ENCODE measurements at regions not wholly inside any gene's neighbourhood (a gene's known extent, or its start where the extent isn't known, plus 50 kb on each side); places are given as distances from the start of the nearest gene placed in this dataset.

DNA sequence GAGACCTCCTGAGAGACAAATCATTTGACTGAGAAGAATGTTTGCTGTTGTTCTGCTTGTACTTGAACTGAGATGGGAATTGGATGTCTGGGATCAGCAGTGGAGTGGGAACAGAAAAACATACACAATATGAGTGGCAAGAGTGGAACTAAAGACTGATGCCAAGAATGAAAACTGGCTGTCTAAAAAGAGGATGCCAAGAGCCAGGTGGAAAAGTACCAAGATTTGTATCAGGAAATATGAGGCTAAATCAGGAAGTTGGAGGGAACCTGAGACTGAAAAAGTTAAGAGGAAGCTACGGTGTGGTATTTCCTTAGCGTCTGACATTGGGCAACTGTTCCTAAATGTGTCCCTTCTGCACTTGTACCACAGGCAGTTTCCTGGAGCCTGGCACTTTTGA lies 440.9 kb upstream of the CELF4 start:
- Histone ChIP-seq H3K36me3 (no peaks in the 10 kb centered on the region), H3K27ac (no peak overlapping the region), H3K9me3 (peaks cover 0 to 8% (median 0%) of the 10 kb centered on the region in 8 donors), H3K4me3 (no peak overlapping the region), H3K27me3 (replicated peaks in 1 of 7) (no peaks in the 10 kb centered on the region), H3K4me1 (no peaks in the 10 kb centered on the region)
- intact Hi-C loops (cut with DNase I; ENCODE audit: low total_unique reads) = no loop called here
- TF ChIP-seq POLR2A (IDR thresholded peaks at IDR 0.05) = no peak
- TF ChIP-seq, protein P1, sequence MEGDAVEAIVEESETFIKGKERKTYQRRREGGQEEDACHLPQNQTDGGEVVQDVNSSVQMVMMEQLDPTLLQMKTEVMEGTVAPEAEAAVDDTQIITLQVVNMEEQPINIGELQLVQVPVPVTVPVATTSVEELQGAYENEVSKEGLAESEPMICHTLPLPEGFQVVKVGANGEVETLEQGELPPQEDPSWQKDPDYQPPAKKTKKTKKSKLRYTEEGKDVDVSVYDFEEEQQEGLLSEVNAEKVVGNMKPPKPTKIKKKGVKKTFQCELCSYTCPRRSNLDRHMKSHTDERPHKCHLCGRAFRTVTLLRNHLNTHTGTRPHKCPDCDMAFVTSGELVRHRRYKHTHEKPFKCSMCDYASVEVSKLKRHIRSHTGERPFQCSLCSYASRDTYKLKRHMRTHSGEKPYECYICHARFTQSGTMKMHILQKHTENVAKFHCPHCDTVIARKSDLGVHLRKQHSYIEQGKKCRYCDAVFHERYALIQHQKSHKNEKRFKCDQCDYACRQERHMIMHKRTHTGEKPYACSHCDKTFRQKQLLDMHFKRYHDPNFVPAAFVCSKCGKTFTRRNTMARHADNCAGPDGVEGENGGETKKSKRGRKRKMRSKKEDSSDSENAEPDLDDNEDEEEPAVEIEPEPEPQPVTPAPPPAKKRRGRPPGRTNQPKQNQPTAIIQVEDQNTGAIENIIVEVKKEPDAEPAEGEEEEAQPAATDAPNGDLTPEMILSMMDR (IDR thresholded peaks at IDR 0.05 in 8 of 11, conservative IDR thresholded peaks at IDR 0.05 in 3 of 11) = no peak
- TF ChIP-seq POLR2AphosphoS5 (IDR thresholded peaks at IDR 0.05) = no peak
- no peak for DNase-seq
- WGBS, 5 donors = 5 to 30% (median 12%) methylated on average over 2 of the region's 2 CpGs

DNA sequence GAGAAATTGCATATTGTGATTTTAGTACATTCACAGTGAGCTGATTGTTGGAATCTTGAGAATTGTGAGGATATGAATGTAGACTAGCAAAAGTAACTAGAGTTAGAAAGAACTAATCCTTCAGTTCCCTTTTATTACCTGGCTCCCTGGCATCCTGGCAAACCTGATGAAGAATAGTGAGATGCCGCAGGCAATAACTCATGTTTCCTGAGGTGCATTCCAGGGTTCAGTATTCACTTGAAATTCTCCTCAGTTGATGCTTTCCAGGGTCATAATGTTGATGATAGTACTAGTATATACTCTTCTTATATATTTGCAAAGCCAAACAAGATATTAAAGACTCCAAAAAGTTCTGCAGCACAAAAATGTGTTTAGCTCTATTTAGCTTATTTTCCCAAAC lies 432.1 kb upstream of the CELF4 start:
- Histone ChIP-seq H3K4me1 (no peaks in the 10 kb centered on the region), H3K4me3 (no peak overlapping the region), H3K36me3 (no peaks in the 10 kb centered on the region), H3K27me3 (replicated peaks in 1 of 7) (no peaks in the 10 kb centered on the region), H3K9me3 (no peaks in the 10 kb centered on the region), H3K27ac (no peak overlapping the region)
- 79 to 95% (median 84%) methylated on average over 1 of the region's 1 CpG for WGBS, 5 donors
- intact Hi-C loops (cut with DNase I; ENCODE audit: low total_unique reads) = no loop called here
- TF ChIP-seq POLR2AphosphoS5 (IDR thresholded peaks at IDR 0.05) (no peak), POLR2A (IDR thresholded peaks at IDR 0.05) (no peak)
- TF ChIP-seq, protein P1 (IDR thresholded peaks at IDR 0.05 in 8 of 11, conservative IDR thresholded peaks at IDR 0.05 in 3 of 11) = no peak
- DNase-seq = no peak

DNA sequence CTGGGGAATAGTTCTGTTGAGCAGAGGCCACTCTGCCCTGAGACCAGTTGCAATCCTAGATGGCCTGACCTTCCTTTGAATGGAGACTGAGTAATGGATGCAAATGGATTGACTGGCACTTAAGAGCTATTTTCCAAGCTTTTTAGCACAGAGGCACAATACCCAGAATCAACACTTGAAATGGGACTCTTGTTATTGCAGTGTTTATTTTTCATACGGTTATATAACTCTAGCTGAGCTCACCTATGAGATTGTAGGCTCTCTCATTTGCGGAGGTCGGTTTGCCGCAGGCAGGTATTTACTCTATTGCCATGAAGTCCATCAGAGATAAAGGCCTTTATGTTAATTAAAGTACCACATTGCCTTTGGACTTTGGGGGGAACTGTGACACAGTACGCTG lies 422.3 kb upstream of the CELF4 start:
- Histone ChIP-seq H3K36me3 (no peaks in the 10 kb centered on the region), H3K4me3 (no peak overlapping the region), H3K4me1 (no peaks in the 10 kb centered on the region), H3K27ac (no peak overlapping the region), H3K9me3 (no peaks in the 10 kb centered on the region), H3K27me3 (replicated peaks in 1 of 7) (no peaks in the 10 kb centered on the region)
- intact Hi-C loops (cut with DNase I; ENCODE audit: low total_unique reads) = no loop called here
- TF ChIP-seq, protein P1 (IDR thresholded peaks at IDR 0.05 in 8 of 11, conservative IDR thresholded peaks at IDR 0.05 in 3 of 11) = no peak
- no peak for TF ChIP-seq POLR2AphosphoS5 (IDR thresholded peaks at IDR 0.05)
- no peak for TF ChIP-seq POLR2A (IDR thresholded peaks at IDR 0.05)
- WGBS, 5 donors = 89 to 98% (median 91%) methylated on average over 5 of the region's 5 CpGs
- DNase-seq = no peak

DNA sequence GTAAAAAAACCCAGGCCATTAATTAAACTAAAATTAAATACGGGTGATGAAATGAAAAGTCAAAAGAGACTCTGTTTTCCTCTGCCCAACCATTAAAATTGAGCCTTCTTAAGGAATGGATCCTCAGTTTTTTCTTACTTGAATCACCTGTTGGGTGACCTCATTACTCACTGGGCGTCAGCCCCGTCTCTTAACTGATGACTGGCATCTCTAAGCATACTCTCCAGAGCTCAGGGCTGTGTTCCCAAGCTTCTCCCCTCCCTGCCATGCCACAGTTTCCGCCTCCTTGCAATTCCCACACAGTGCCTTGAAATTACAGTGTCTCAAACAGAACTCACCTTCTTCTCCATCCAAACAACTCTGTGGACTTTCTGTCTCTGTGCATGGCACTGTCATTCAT lies 421.1 kb upstream of the CELF4 start:
- H3K4me1 ChIP-seq = no peaks in the 10 kb centered on the region
- no peak overlapping the region for H3K27ac ChIP-seq
- H3K36me3 ChIP-seq = no peaks in the 10 kb centered on the region
- no peak overlapping the region for H3K4me3 ChIP-seq
- intact Hi-C loops (cut with DNase I; ENCODE audit: low total_unique reads) = no loop called here
- TF ChIP-seq, protein P1 (IDR thresholded peaks at IDR 0.05 in 8 of 11, conservative IDR thresholded peaks at IDR 0.05 in 3 of 11) = no peak
- no peak for TF ChIP-seq POLR2A (IDR thresholded peaks at IDR 0.05)
- no peak for TF ChIP-seq POLR2AphosphoS5 (IDR thresholded peaks at IDR 0.05)
- DNase-seq = no peak
- no peaks in the 10 kb centered on the region for H3K9me3 ChIP-seq
- H3K27me3 ChIP-seq (replicated peaks in 1 of 7) = no peaks in the 10 kb centered on the region
- WGBS, 5 donors = 75 to 93% (median 81%) methylated on average over 4 of the region's 4 CpGs
